KOPT-K1 (cell line): ENCODE measurements at regions not wholly inside any gene's neighbourhood (a gene's known extent, or its start where the extent isn't known, plus 50 kb on each side); places are given as distances from the start of the nearest gene placed in this dataset.

Experiments
- H3K27ac ChIP-seq: fragments of 200-600 bp; sonication (generic); 2 replicates; pipeline ENCODE4 v1.5.1; 2016; ENCODE audit warnings: antibody characterized with exemption, mild to moderate bottlenecking, low read depth, low read length; ENCODE audit not compliant: poor library complexity, severe bottlenecking
- H3K36me3 ChIP-seq: fragments of 200-600 bp; sonication (generic); 2 replicates; pipeline ENCODE4 v1.5.1; 2017; ENCODE audit warnings: antibody characterized with exemption, mild to moderate bottlenecking, low read length, moderate library complexity; ENCODE audit not compliant: insufficient read depth
- H3K9me3 ChIP-seq: fragments of 200-600 bp; sonication (generic); 2 replicates; pipeline ENCODE4 v1.5.1; 2017; ENCODE audit warnings: antibody characterized with exemption, low read length, mild to moderate bottlenecking; ENCODE audit not compliant: insufficient read depth, poor library complexity, severe bottlenecking

GRCh38 chrY:21081640-21082611, 326.0 kb downstream of the RPS4Y2 start:
- H3K36me3 ChIP-seq, result no peaks in the 10 kb centered on the region
- H3K27ac ChIP-seq, result no peak overlapping the region
- peaks cover 20% of the 10 kb centered on the region for H3K9me3 ChIP-seq

- Histone ChIP-seq H3K9me3 (peaks cover 27% of the 10 kb centered on the region), H3K36me3 (no peaks in the 10 kb centered on the region), H3K27ac (no peak overlapping the region)
Measured at GRCh38 chrY:21082639-21083038, 326.7 kb downstream of the RPS4Y2 start.

GRCh38 chrY:21091909-21092308, 336.0 kb downstream of the RPS4Y2 start:
- no peak overlapping the region for H3K27ac ChIP-seq
- H3K36me3 ChIP-seq, result no peaks in the 10 kb centered on the region
- H3K9me3 ChIP-seq, result peaks cover 12% of the 10 kb centered on the region

- H3K36me3 ChIP-seq, result no peaks in the 10 kb centered on the region
- H3K27ac ChIP-seq, result no peak overlapping the region
- H3K9me3 ChIP-seq, result no peaks in the 10 kb centered on the region
Measured at GRCh38 chrY:21102507-21102906, 346.6 kb downstream of the RPS4Y2 start.

- H3K36me3 ChIP-seq, result no peaks in the 10 kb centered on the region
- no peaks in the 10 kb centered on the region for H3K9me3 ChIP-seq
- no peak overlapping the region for H3K27ac ChIP-seq
Measured at GRCh38 chrY:21103885-21104284, 348.0 kb downstream of the RPS4Y2 start.

- Histone ChIP-seq H3K27ac (no peak overlapping the region), H3K9me3 (no peaks in the 10 kb centered on the region)
Measured at GRCh38 chrY:21105529-21105928, 349.6 kb downstream of the RPS4Y2 start.

GRCh38 chrY:21111313-21111712, 355.4 kb downstream of the RPS4Y2 start:
- Histone ChIP-seq H3K36me3 (no peaks in the 10 kb centered on the region), H3K27ac (no peak overlapping the region), H3K9me3 (no peaks in the 10 kb centered on the region)

More at GRCh38 chrY:21105529-21105928, 349.6 kb downstream of the RPS4Y2 start:
- no peaks in the 10 kb centered on the region for H3K36me3 ChIP-seq

GRCh38 chrY:21121065-21121464, 365.2 kb downstream of the RPS4Y2 start:
- Histone ChIP-seq H3K27ac (no peak overlapping the region), H3K9me3 (no peaks in the 10 kb centered on the region), H3K36me3 (no peaks in the 10 kb centered on the region)

GRCh38 chrY:21135591-21135990, 375.5 kb upstream of the RBMY1B start:
- H3K36me3 ChIP-seq, result no peaks in the 10 kb centered on the region
- H3K27ac ChIP-seq, result no peak overlapping the region
- no peaks in the 10 kb centered on the region for H3K9me3 ChIP-seq

GRCh38 chrY:21138056-21138758, 372.9 kb upstream of the RBMY1B start:
- Histone ChIP-seq H3K9me3 (no peaks in the 10 kb centered on the region), H3K36me3 (no peaks in the 10 kb centered on the region), H3K27ac (no peak overlapping the region)

- no peaks in the 10 kb centered on the region for H3K36me3 ChIP-seq
- no peaks in the 10 kb centered on the region for H3K9me3 ChIP-seq
- no peak overlapping the region for H3K27ac ChIP-seq
Measured at GRCh38 chrY:21146331-21146730, 364.8 kb upstream of the RBMY1B start.

GRCh38 chrY:21149971-21150370, 361.2 kb upstream of the RBMY1B start:
- Histone ChIP-seq H3K27ac (no peak overlapping the region), H3K9me3 (no peaks in the 10 kb centered on the region), H3K36me3 (no peaks in the 10 kb centered on the region)

- no peaks in the 10 kb centered on the region for H3K36me3 ChIP-seq
- peaks cover 4% of the 10 kb centered on the region for H3K9me3 ChIP-seq
- no peak overlapping the region for H3K27ac ChIP-seq
Measured at GRCh38 chrY:21169821-21170220, 341.3 kb upstream of the RBMY1B start.

GRCh38 chrY:21174697-21175463, 336.3 kb upstream of the RBMY1B start:
- Histone ChIP-seq H3K36me3 (no peaks in the 10 kb centered on the region), H3K27ac (no peak overlapping the region), H3K9me3 (peaks cover 4% of the 10 kb centered on the region)

GRCh38 chrY:21175505-21175904, 335.6 kb upstream of the RBMY1B start:
- Histone ChIP-seq H3K9me3 (peaks cover 4% of the 10 kb centered on the region), H3K27ac (no peak overlapping the region), H3K36me3 (no peaks in the 10 kb centered on the region)
